Smooth muscle cell of the brain vasculature (primary cell): ENCODE measurements at regions not wholly inside any gene's neighbourhood (a gene's known extent, or its start where the extent isn't known, plus 50 kb on each side); places are given as distances from the start of the nearest gene placed in this dataset.

Experiments used
- DNase-seq: peaks from one replicate; pipeline ENCODE4 v3.0.0-alpha.2; 2012; ENCODE audit warnings: low read depth, low spot score

DNA sequence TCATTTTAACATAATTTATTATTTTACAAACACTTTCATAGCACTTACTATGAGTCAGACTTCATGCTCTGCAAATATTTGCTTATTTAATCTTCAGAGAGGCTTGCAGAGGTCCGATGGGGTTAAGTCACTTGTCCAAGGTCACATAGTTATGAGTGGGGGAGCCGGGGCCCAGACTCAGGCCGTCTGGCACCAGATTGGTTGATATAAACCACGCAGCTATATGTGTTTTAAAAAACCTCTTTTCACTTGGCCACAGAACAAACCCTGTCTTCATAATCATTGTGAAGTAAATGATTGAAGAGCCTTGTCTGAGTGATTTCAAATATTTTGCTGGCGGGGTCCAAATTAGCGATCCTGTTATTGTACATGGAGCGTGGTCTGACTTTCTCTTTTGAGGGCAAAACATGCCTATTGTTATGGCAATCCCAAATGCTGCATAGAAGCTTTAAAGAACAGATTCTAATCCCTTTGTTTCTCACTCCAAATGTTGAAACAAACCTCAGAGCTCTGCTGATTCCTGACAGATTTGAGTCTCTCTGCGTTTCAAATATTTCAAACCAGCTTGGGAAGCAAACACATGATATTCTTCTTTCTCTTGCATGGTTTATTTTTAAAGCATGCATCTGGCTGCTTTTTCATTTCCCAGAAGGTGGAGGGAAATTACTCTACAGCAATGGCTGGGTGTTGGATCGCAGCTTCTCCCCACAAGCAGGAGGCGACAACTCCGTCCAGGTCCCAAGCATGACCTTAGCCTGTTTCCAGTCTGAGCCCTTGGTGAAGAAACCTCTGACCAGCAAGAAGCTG lies 142.4 kb downstream of the DDX1 start:
- DNase-seq = no peak

DNA sequence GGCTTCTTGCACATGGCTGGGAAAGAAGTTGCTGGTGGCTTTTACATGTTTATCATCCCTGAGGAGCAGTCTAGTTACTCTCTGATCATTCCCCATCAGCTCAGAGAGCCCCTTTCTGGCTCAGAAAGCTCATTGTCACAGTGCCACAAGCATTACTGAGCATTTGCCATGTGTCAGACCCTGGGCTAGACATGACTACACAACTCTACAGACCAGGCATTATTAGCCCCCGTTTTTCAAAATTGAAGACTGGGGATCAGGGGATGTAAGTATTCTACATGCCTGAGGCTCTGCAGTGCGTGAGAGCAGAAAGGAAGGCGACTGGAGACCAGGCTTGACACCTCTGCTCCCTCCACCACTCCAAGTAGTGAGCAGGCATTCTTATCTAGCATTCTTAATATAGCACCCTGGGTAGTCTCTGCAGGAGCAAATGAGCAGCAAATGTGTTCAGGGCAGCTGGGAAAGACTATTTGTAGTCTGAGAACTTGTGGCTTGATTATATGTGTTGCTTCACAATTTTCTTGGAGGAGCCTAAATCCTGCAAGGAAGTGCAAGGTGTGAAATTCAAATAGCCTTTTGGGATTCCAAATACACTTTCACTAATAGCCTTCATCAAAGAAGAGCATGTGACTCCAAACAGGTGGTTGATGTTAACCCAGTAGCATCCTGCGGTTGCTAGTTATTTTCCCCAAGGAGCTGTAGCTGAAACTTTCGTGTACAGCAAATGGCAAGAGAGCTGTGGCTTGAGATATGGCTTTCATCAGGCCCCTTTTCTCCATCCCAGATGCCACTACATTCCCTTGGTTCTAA lies 143.2 kb downstream of the DDX1 start:
- DNase-seq = no peak

DNA sequence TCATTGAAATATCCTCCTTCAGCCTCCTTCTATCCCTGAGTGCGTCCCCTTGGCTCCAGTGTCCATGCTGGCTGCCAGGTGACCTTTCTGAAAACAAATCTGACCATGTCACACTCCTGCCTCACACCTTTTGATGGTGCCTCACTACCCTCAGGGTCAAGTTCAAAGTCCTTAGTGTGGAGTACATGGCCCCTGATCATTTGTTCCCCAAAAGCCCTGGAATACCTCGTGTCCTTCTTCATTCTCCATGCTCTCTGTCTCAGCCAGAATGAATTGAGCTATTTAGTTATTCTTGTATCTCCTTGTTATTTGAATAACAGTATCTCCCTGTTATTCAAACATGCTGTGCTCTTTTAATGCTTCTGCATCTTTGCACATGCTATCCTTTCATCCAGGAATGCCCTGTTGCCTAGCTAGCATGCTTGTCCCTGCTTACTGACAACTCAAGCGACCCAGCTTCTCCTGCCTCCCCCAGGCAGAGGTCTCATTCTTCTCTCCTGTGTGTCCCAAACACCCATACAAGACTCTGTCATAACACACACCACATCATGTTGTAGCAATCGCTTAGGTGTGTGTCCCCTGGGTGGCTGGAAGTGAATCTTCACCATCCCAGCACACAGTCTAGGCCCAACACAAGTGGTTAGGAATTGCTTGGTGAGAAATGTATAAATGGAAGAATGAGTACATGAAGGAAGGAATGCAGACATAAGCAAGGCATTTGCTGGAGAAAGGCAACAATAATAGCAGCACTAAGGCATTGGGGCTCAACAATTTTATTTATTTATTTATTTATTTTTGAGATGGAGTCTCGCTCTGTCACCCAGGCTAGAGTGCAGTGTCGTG lies 144.0 kb downstream of the DDX1 start:
- DNase-seq = no peak

DNA sequence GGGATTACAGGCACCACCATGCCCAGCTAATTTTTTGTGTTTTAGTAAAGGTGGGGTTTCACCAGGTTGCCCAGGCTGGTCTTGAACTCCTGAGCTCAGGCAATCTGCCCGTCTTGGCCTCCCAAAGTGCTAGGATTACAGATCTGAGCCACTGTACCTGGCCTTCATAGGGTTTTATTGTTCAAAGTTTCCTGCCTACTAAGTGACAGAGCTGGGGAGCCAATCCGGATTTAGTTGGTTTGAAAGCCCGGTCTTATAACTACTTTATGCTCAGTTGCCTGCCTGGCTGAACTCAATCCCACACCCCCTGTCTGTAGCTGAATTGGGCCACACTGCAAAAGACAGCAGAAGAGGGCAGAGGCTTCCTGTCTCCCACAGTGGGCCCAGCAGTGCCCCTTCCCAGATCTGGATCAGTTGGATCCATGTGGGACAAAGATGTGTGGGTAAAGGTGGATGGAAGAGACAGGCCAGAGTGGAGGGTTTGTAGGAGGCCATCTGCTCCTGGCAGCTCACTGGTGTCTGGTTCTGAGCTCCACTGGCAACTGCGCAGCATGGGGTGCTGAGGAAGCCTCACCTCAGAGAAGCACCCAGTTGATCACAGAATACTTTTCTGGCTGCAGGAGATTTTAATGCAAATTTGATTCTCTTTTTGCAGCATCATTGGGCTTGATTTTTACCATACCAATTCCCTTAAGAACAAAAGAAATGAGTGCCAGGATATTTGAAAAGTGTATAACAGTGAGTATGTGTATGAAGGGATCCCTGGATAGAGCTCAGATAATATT lies 144.9 kb downstream of the DDX1 start:
- DNase-seq = no peak

DNA sequence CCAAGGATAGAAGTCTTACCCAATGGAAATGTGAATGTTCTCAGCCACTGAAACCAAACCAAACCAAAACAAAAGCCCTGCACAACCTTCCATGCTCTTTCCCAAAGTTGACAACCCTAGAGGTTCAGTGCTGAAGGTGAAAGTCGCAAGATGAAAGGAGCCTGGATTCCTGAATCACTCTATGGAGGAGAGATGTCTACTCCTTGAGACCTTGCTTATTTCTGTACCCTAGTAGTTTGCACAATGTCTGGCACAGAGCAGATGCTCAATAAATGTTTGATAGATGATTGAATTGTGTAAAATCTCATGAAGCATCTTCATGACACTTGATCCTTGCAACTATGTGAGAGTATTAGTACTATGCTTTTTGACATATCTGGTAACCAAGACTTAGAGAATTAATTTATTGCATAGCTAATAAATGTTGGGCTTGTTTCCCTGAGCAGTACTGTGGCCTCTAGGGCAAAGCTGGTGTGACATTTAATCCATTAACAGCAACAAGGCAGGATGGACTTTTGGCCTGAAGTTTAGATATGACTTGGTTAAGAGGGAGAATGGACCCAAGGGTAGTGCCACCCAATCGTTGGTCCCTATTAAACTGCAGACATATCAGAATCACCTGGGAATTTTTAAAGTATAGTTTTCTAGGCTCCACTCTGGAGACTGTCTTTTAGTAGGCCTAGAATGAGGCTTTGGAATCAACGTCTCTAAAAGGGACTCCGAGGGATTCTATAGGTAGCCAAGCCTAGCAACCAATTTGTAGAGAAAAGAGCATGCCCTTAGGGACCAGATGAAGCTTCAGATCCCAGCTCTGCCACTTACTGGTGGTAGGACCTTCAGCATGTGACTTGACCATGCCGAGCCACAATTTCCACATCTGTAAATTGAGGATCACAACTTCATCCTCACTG lies 145.9 kb downstream of the DDX1 start:
- no peak for DNase-seq

DNA sequence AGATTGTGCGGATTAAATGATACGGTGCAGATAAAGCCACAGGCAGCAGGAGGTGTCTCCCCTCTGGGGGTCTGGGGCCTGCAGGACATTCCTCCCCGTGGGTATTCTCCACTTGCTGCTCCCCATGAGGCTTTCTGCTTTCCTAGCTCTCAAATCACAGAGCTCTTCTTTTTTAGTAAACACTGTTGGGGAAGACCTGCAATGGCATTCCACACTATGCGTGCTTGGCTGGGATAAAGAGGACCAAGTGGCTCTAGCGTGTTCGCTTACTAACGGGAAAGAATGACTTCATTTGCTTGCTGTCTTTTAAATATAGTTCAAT lies 146.5 kb downstream of the DDX1 start:
- no peak for DNase-seq

DNA sequence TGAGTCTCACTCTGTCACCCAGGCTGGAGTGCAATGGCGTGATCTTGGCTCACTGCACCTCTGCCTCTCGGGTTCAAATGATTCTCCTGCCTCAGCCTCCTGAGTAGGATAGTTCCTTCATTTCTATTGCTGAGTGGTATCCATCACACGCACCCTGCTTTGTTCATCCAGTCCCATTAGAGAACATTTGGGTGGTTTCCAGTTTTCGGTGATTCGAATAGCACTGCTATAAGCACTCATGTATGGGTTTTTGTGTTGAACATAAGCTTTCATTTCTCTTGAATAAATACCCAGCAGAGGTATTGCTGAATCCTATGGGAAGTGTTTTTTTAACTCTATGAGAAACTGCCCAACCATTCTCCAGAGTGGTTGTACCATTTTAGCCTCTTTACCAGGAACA lies 147.3 kb downstream of the DDX1 start:
- no peak for DNase-seq

DNA sequence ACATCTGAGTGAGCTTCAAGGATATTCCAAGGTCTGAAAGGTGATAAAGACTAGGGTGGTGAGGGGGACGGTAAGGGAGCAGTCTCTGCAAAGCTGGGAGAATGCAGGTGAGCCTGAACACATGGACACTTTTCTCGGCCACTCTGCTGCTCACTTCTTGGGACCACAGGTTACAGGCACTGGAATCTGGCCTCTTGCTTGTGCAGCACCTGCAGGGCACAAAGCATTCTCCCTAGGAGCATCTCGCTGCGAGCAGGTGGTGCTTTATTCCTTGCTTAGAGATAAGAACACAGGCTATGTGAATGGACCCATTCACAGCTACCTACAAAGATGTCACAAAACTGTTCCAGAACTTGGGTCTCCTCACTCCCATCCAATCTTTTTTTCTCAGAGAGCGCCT lies 153.2 kb downstream of the DDX1 start:
- DNase-seq = no peak

DNA sequence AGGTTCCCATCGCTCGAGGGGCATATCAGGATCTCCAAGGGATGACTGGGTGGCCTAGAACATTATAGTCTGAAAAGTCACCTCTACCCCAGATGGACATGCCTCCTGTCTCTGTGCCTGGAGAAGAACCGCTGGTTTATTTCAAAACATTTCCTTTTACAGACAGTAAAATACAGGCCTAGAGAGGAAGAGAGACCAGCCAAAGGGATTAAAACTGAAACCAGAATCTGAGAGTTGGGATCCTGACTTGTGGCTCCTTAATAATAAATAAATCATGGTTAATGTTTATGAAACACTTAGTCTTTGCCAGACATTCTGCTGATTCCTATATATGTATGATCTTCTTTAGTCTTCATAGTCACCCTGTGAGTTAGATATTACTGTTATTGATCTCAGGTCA lies 153.7 kb downstream of the DDX1 start:
- DNase-seq = no peak

DNA sequence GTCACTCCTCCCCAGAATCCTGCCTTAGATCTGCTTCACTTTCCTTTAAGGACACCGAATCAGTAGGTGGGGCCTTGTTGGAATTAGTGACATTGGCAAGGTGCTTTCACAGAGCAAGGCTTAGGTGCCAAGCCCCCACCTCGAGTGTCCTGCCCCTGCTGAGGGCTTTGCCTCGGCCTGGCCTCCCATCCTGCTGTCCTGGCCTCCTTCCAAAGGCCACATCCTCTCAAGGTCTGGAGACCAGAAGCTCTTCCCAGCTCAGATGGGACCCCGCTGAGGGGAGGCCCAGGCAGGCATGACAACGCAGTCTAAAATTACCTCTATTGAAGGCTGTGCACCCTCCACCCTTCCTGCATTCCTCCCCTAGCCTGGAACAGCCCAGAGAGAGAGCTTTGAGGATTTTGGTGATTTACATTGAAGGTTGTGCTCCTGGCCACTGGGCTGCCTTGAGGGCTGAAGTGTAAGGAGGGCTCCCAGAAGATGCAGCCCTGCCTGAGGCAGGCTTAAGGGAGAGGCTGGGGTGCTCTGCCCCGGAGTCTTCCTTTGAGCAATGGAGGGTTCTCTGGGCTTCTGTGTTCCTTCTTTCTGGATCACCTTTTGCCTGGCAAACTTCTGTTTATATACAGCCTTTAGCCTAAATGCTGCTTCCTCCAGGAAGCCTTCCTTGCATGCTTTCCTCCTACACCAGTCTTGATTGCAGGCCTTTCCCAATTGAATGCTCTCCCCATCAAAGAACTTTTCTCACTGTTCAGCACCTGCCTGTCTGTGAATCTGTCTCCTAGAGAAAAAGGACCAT lies 154.4 kb downstream of the DDX1 start:
- DNase-seq = no peak

DNA sequence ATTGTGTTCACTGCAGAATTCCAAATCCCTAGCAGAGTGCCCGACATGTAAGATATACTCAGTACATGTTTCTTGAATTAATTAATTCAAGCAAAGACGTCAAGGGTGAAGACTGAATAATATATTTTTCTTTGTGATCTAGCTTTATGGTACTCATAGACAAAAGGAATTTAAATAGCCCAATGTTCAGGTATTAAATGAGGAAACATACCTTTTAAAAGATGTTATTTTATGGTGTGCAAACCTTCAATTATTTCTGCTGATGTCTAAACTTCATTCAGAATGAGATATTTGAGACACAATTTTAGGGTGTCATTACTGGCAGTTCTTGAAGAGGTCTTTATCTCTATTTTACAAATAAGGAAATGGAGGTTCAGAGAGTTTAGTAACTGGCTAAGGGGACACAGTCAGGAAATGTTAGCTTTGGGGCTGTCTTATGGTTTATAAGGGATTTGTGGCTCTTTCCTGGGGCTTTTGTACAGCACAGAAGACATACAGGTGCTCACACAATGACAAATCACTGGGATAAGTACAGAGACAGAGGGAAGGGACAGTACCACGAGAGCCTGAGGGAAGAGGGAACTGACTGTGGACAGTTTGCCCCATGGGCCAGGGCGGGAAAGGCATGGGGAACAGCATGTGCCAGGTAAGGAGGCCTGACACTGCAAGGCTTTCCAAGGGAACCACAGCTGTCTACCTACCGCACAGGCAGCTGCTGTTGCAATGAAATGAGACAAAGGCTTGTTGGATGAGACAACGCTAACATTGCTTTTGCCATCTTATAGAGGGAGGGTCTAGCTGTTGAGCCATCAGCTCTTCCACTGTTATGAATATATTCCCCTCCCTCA lies 155.3 kb downstream of the DDX1 start:
- no peak for DNase-seq

DNA sequence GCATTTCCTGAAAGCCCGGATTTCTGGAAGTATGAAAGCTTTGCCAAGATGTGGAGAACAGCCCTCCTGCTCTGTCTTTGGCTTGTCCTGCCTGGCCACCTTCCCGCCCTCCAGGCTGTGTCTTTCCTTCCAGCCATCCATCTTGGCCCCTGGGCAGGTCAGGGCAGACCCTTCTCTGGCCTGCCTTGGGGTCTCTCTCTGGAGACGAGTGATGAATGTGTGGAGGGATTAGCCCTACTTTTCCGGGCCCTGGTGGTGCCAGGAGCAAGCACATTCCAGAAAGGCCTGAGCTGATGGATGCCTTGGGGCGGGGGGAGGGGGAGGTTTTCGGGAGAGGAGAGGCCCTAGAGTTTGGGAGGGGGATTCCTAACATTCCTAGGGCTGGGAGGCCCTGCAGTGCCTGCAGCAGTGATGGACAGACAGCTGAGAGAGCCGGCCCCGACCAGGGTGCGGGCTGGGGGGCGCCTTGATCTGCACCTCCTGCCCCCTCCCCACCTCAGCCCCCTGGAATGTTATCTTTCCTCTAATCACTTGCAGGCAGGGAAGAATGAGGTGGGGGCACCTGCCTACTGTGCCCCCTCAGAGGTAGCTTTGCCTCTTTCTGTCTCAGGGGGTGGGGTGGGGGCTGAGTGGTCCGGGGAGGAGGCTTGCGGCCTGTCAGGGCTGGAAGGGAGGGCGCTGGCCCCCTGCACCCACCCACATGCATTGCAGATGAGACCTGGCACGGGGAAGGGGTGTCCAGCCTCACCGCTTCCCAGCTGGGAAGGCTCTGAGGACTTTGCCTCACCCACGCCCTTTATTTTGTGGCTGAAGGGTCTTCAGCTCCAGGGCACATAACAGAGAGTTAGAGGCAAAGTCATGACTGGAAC lies 156.2 kb downstream of the DDX1 start:
- DNase-seq = no peak

DNA sequence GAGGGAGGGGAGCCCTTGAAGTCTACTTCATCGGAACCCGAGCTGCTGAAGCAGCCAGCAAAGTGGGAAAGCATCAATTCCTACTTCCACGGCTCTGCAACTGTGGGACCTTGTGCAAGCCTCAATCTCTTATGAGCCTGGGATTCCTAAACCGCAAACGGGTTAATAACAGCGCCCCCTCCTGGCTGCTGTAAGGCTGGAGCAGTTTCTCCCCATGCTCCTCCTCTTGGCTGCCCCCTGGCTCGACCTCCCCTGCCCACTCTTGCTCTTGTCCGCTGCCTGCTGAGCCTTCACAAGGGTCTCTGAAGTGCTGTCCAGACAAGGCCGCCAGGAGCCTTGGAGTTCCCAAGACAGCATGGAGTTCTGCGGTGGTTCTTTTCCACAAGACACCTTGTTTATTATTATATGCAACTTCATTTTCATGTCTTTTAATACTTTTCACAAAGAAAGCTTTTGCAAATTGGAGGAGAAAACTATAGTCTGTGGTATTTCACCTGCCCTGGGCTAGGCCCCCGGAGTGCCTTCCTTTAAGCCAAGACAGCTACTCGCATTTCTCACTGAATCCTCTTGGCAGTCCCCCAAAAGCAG lies 157.2 kb downstream of the DDX1 start:
- DNase-seq = no peak

DNA sequence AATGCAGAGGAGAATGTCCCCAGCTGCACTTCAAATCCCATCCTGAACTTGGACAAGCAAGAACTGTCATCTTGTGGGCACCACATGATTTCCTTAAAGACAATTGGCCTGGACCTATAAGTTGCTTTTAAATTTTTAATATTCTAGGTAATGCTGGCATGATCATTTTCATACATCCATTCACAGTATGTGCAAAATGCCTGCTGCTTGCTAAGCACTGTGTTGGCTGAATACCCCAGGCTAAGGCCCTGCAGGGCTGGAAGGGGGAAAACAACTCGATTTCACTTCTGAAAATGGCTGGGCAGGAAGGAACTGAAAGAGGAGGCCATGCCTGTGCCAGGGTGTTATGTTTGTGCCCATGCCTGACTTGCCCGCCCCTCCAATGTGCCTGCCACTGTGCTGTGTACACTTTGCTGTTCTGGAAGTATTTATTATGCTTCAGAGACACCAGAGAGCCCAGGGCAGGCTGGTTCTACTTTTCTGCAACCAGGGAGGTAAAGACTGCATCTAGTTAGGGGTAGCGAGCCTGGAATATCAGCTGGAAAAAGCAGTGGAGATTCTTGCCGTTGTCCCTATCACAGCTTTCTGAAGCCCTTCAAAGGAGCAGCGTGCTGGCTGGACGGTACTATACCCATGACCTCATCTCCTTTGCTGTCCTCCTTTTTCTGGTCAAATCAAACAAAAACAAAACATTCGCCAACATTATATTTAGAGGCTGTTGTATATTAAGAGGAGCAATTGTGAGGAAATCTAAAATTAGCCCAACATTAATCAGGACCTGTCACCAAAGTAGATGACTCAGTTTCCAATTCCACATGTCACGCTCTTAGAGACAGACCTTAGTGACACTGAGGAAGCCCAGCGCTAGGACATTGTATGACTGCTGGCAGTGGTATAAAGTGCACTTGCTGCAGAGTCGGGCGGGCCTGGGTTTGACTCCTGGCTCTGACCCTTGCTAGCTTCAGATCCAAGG lies 158.1 kb downstream of the DDX1 start:
- no peak for DNase-seq

DNA sequence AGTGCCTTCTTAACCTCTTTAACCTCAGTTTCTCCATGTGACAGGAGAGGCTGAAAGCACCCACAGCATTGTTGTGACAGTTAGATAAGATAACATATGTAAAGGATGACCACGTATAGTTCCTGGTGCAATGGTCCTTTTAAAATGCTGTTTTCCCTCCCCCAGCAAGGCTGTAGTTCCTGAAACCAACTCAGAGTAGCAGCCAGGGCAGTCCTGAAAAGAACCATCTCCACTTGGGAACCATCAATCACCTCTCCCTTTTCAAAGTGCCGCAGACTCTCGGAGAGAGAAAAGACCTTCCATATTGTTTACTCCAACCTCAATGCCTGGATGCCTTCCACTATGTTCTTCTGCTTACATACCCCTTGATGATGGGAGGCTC lies 158.8 kb downstream of the DDX1 start:
- DNase-seq = no peak

DNA sequence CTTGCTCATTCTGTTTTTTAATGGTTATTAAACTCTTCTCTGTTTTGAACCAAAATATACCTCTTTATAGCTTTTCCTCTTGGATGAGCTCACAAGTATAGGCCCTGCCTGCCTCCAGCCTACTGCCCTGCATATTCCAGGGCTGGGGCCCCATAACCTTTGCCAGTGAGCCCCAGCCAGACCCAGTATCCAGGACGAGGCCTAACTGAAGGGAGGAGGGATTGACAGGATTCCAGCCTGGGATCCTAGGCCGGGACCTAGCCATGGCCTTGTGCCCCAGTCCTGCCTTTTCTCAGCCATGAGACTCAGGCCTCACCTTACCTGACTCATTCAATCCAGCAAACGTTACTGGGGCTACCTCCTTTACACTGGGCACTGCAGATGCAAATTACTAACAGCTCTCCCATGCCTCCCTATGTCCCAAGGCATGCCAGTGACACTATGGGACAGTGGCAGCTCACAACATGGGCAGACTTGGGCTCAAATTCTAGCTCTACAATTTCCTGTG lies 159.2 kb downstream of the DDX1 start:
- DNase-seq = no peak
